Peyer's patch (tissue), 4 donors: ENCODE measurements at regions not wholly inside any gene's neighbourhood (a gene's known extent, or its start where the extent isn't known, plus 50 kb on each side); places are given as distances from the start of the nearest gene placed in this dataset.

Experiments
- POLR2A ChIP-seq, 2 donors: fragments of 450-650 bp; IDR thresholded peaks; one replicate each; pipeline ENCODE4 v1.5.1; 2017; ENCODE audit warnings: antibody characterized with exemption in 2 of 2, mild to moderate bottlenecking in 2 of 2, moderate library complexity in 2 of 2
- TF ChIP-seq, protein P1 (sequence below), 6 experiments: fragments of 450-650 bp in 4 of 6; fragments of 200-600 bp in 2 of 6; sonication (generic) in 1 of 6; IDR thresholded peaks; one replicate each; pipeline ENCODE4 v1.5.1; 2017 to 2019; ENCODE audit warnings: antibody characterized with exemption in 6 of 6, mild to moderate bottlenecking in 3 of 6, moderate library complexity in 1 of 6

DNA sequence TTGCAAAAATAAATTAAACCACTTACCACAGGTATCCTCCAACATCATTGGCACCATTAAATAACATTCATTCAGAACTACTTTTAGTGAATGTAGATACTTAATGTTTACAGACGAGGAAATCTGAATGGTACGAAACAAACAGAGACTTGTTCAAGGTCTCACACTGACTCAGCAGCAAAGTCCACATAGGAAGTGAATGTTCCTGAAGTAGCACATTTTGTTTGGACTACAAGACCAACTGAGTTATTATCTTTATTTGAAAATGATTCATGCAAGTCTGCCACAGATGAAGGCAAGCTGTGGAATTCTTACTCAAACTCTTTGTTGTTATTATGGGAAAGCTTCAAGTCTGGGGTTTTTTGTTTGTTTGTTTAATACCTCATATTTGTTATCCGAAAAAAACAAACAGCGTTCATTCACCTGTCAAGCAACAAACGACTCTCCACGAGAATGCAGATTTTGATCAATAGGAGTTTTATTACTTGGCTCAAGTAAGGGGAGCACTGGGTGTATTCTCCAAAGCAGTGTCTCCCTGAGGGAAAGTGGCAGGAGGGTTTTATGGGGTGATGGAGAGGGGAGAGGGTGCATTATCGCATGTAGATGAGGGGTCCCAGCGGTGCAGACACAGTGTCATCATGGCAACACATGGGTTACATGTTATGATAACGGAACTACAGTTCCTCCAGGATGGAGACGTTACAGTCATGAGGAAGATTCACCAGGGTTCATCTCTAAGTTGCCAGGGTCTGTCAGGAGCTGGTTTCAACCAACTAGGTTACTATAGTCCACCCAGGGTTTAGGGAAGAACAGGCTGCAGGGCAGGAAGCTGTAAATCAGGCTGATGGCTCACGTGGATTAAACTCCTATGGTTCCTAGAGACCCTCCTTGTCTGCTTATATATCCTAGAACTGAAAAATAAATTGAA lies 147.7 kb upstream of the AKR1E2 start:
- TF ChIP-seq, protein P1, sequence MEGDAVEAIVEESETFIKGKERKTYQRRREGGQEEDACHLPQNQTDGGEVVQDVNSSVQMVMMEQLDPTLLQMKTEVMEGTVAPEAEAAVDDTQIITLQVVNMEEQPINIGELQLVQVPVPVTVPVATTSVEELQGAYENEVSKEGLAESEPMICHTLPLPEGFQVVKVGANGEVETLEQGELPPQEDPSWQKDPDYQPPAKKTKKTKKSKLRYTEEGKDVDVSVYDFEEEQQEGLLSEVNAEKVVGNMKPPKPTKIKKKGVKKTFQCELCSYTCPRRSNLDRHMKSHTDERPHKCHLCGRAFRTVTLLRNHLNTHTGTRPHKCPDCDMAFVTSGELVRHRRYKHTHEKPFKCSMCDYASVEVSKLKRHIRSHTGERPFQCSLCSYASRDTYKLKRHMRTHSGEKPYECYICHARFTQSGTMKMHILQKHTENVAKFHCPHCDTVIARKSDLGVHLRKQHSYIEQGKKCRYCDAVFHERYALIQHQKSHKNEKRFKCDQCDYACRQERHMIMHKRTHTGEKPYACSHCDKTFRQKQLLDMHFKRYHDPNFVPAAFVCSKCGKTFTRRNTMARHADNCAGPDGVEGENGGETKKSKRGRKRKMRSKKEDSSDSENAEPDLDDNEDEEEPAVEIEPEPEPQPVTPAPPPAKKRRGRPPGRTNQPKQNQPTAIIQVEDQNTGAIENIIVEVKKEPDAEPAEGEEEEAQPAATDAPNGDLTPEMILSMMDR (IDR thresholded peaks at IDR 0.05), result no peak
- TF ChIP-seq POLR2A (IDR thresholded peaks at IDR 0.05), result no peak
